HepG2 (cell line): ENCODE measurements at regions not wholly inside any gene's neighbourhood (a gene's known extent, or its start where the extent isn't known, plus 50 kb on each side); places are given as distances from the start of the nearest gene placed in this dataset.
A peak's percentile ranks its signal among the peaks of the same experiment; 100 is the strongest.

Source experiments
- ATF1 ChIP-seq: IDR thresholded peaks from 2 replicates; pipeline ENCODE4 v1.6.1; 2016; ENCODE audit warnings: mild to moderate bottlenecking, control low read depth
- ESRRA ChIP-seq: sonication (generic); formaldehyde crosslinking; IDR thresholded peaks from 2 replicates; pipeline ENCODE4 v1.5.1; 2020; ENCODE audit warnings: mild to moderate bottlenecking, low read depth, missing genetic modification reagents
- JUNB ChIP-seq: sonication (generic); formaldehyde crosslinking; IDR thresholded peaks from 2 replicates; pipeline ENCODE4 v1.8.0; 2022; ENCODE audit warnings: missing genetic modification reagents, mild to moderate bottlenecking, borderline replicate concordance
- KMT2A ChIP-seq: sonication (generic); formaldehyde crosslinking; IDR thresholded peaks from 2 replicates; pipeline ENCODE4 v1.4.0; 2020; ENCODE audit warnings: missing genetic modification reagents
- MZF1 ChIP-seq: sonication (generic); formaldehyde crosslinking; IDR thresholded peaks from 2 replicates; pipeline ENCODE4 v1.8.1; 2023; ENCODE audit warnings: mild to moderate bottlenecking, missing genetic modification reagents, borderline replicate concordance
- NCOA2 ChIP-seq: sonication (generic); formaldehyde crosslinking; IDR thresholded peaks from 2 replicates; pipeline ENCODE4 v1.8.0; 2022; ENCODE audit warnings: inconsistent platforms
- SRF ChIP-seq: IDR thresholded peaks from 2 replicates; pipeline ENCODE4 v1.6.1; 2011; ENCODE audit warnings: mild to moderate bottlenecking, low read depth, low read length, moderate library complexity
- ZMYM2 ChIP-seq: sonication (generic); formaldehyde crosslinking; IDR thresholded peaks from 2 replicates; pipeline ENCODE4 v1.8.0; 2022; ENCODE audit warnings: mild to moderate bottlenecking, missing genetic modification reagents
- ZNF234 ChIP-seq: sonication (generic); formaldehyde crosslinking; conservative IDR thresholded peaks from 2 replicates; pipeline ENCODE4 v1.5.1; 2020; ENCODE audit warnings: mild to moderate bottlenecking, missing genetic modification reagents
- ZNF652 ChIP-seq: IDR thresholded peaks from 2 replicates; pipeline ENCODE4 v1.6.1; 2016; ENCODE audit warnings: low read depth, borderline replicate concordance
- ZSCAN20 ChIP-seq: sonication (generic); formaldehyde crosslinking; IDR thresholded peaks from 2 replicates; pipeline ENCODE4 v1.4.0; 2020; ENCODE audit warnings: missing genetic modification reagents, mild to moderate bottlenecking, borderline replicate concordance
- TF ChIP-seq, protein P1 (sequence below): sonication (generic); formaldehyde crosslinking; IDR thresholded peaks from 2 replicates; pipeline ENCODE4 v1.4.0; 2020; ENCODE audit warnings: missing genetic modification reagents
- TF ChIP-seq, protein P2 (sequence below): sonication (generic); formaldehyde crosslinking; IDR thresholded peaks from 2 replicates; pipeline ENCODE4 v1.5.0; 2020; ENCODE audit warnings: mild to moderate bottlenecking, missing genetic modification reagents, borderline replicate concordance
- TF ChIP-seq, protein P3 (sequence below): sonication (generic); formaldehyde crosslinking; IDR thresholded peaks from 2 replicates; pipeline ENCODE4 v1.8.0; 2022; ENCODE audit warnings: low read depth, missing genetic modification reagents
- TF ChIP-seq, protein P4 (sequence below): sonication (generic); formaldehyde crosslinking; IDR thresholded peaks from 2 replicates; pipeline ENCODE4 v1.5.0; 2020; ENCODE audit warnings: mild to moderate bottlenecking, missing genetic modification reagents, borderline replicate concordance

DNA sequence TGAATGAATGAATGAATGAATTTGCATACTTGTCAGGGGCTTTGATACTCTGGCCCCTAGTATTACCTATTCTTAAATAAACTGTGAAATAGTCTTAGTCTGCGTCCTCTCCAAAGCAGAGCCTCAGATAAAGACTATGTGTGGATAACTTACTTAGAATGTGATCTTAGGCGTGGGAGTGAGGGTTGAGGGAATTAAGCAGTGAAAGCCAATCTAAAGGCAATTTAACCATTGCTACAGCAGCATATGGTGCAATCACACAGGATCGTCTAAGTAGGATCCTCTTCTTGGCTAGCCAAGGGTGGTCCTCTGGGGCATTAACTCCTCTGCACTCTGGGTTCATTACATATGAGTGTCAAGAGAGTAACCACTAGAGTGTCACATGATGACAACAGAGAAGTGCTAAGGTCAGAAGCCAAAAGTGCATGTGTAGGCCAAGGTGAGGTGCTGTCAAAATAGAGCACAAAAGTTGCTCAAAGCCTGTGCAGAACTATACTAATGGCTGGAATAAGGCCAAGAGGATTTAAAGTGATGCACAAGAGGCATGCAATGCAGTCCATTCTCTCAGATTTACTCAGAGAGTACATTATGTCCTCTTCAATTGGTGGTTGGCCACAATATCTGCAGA lies 274.4 kb upstream of the SEMA6A start (continued):
- TF ChIP-seq ZMYM2 (CRISPR knock-in tag) = no peak
- TF ChIP-seq ATF1 (CRISPR knock-in tag) = no peak
- TF ChIP-seq ZNF652 (CRISPR knock-in tag) = 0 out of 2 replicates have a peak, but pooled peaks have one; percentile 23
- no peak for TF ChIP-seq SRF
- no peak for TF ChIP-seq ZSCAN20 (CRISPR knock-in tag)
- no peak for TF ChIP-seq KMT2A (CRISPR knock-in tag)
- TF ChIP-seq, protein P1, sequence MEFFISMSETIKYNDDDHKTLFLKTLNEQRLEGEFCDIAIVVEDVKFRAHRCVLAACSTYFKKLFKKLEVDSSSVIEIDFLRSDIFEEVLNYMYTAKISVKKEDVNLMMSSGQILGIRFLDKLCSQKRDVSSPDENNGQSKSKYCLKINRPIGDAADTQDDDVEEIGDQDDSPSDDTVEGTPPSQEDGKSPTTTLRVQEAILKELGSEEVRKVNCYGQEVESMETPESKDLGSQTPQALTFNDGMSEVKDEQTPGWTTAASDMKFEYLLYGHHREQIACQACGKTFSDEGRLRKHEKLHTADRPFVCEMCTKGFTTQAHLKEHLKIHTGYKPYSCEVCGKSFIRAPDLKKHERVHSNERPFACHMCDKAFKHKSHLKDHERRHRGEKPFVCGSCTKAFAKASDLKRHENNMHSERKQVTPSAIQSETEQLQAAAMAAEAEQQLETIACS (CRISPR knock-in tag) = no peak
- TF ChIP-seq, protein P2, sequence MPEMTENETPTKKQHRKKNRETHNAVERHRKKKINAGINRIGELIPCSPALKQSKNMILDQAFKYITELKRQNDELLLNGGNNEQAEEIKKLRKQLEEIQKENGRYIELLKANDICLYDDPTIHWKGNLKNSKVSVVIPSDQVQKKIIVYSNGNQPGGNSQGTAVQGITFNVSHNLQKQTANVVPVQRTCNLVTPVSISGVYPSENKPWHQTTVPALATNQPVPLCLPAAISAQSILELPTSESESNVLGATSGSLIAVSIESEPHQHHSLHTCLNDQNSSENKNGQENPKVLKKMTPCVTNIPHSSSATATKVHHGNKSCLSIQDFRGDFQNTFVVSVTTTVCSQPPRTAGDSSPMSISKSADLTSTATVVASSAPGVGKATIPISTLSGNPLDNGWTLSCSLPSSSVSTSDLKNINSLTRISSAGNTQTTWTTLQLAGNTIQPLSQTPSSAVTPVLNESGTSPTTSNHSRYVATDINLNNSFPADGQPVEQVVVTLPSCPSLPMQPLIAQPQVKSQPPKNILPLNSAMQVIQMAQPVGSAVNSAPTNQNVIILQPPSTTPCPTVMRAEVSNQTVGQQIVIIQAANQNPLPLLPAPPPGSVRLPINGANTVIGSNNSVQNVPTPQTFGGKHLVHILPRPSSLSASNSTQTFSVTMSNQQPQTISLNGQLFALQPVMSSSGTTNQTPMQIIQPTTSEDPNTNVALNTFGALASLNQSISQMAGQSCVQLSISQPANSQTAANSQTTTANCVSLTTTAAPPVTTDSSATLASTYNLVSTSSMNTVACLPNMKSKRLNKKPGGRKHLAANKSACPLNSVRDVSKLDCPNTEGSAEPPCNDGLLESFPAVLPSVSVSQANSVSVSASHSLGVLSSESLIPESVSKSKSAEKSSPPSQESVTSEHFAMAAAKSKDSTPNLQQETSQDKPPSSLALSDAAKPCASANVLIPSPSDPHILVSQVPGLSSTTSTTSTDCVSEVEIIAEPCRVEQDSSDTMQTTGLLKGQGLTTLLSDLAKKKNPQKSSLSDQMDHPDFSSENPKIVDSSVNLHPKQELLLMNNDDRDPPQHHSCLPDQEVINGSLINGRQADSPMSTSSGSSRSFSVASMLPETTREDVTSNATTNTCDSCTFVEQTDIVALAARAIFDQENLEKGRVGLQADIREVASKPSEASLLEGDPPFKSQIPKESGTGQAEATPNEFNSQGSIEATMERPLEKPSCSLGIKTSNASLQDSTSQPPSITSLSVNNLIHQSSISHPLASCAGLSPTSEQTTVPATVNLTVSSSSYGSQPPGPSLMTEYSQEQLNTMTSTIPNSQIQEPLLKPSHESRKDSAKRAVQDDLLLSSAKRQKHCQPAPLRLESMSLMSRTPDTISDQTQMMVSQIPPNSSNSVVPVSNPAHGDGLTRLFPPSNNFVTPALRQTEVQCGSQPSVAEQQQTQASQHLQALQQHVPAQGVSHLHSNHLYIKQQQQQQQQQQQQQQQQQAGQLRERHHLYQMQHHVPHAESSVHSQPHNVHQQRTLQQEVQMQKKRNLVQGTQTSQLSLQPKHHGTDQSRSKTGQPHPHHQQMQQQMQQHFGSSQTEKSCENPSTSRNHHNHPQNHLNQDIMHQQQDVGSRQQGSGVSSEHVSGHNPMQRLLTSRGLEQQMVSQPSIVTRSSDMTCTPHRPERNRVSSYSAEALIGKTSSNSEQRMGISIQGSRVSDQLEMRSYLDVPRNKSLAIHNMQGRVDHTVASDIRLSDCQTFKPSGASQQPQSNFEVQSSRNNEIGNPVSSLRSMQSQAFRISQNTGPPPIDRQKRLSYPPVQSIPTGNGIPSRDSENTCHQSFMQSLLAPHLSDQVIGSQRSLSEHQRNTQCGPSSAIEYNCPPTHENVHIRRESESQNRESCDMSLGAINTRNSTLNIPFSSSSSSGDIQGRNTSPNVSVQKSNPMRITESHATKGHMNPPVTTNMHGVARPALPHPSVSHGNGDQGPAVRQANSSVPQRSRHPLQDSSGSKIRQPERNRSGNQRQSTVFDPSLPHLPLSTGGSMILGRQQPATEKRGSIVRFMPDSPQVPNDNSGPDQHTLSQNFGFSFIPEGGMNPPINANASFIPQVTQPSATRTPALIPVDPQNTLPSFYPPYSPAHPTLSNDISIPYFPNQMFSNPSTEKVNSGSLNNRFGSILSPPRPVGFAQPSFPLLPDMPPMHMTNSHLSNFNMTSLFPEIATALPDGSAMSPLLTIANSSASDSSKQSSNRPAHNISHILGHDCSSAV (CRISPR knock-in tag) = no peak
- TF ChIP-seq JUNB (CRISPR knock-in tag) = no peak
- TF ChIP-seq MZF1 (CRISPR knock-in tag) = no peak
- TF ChIP-seq ZNF234 (CRISPR knock-in tag) = no peak
- TF ChIP-seq, protein P3, sequence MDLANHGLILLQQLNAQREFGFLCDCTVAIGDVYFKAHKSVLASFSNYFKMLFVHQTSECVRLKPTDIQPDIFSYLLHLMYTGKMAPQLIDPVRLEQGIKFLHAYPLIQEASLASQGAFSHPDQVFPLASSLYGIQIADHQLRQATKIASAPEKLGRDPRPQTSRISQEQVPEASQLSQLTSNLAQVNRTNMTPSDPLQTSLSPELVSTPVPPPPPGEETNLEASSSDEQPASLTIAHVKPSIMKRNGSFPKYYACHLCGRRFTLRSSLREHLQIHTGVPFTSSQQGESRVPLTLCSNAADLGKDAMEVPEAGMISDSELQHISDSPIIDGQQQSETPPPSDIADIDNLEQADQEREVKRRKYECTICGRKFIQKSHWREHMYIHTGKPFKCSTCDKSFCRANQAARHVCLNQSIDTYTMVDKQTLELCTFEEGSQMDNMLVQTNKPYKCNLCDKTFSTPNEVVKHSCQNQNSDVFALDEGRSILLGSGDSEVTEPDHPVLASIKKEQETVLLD (CRISPR knock-in tag) = no peak
- TF ChIP-seq NCOA2 (CRISPR knock-in tag) = peak; percentile 70
- TF ChIP-seq, protein P4, sequence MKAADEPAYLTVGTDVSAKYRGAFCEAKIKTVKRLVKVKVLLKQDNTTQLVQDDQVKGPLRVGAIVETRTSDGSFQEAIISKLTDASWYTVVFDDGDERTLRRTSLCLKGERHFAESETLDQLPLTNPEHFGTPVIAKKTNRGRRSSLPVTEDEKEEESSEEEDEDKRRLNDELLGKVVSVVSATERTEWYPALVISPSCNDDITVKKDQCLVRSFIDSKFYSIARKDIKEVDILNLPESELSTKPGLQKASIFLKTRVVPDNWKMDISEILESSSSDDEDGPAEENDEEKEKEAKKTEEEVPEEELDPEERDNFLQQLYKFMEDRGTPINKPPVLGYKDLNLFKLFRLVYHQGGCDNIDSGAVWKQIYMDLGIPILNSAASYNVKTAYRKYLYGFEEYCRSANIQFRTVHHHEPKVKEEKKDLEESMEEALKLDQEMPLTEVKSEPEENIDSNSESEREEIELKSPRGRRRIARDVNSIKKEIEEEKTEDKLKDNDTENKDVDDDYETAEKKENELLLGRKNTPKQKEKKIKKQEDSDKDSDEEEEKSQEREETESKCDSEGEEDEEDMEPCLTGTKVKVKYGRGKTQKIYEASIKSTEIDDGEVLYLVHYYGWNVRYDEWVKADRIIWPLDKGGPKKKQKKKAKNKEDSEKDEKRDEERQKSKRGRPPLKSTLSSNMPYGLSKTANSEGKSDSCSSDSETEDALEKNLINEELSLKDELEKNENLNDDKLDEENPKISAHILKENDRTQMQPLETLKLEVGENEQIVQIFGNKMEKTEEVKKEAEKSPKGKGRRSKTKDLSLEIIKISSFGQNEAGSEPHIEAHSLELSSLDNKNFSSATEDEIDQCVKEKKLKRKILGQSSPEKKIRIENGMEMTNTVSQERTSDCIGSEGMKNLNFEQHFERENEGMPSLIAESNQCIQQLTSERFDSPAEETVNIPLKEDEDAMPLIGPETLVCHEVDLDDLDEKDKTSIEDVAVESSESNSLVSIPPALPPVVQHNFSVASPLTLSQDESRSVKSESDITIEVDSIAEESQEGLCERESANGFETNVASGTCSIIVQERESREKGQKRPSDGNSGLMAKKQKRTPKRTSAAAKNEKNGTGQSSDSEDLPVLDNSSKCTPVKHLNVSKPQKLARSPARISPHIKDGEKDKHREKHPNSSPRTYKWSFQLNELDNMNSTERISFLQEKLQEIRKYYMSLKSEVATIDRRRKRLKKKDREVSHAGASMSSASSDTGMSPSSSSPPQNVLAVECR = no peak; the same call in 1 of the 2 replicates
- 0 out of 2 replicates have a peak, but pooled peaks have one; percentile 19 for TF ChIP-seq ESRRA
